Epidermal melanocyte (primary cell): ENCODE measurements at regions not wholly inside any gene's neighbourhood (a gene's known extent, or its start where the extent isn't known, plus 50 kb on each side); places are given as distances from the start of the nearest gene placed in this dataset.
"Not testable (repeated sequence)": the region's sequence is repeated elsewhere in the genome, so short reads cannot be mapped to it uniquely, and the experiment has no call there.

Experiments used
- DNase-seq: peaks from one replicate; pipeline ENCODE4 v3.0.0; 2011; ENCODE audit warnings: low spot score; ENCODE audit not compliant: insufficient read length

- no peak for DNase-seq
Measured at GRCh38 chr10:55929291-55929690, 431.8 kb downstream of the ZWINT start.

- DNase-seq: not testable (repeated sequence)
Measured at GRCh38 chr10:55899472-55900147, 461.4 kb downstream of the ZWINT start.

- DNase-seq: no peak
Measured at GRCh38 chr10:55897490-55897921, 463.6 kb downstream of the ZWINT start.

GRCh38 chr10:55892276-55892675 lies 468.8 kb downstream of the ZWINT start:
- no peak for DNase-seq

GRCh38 chr10:55881588-55881987 lies 479.5 kb downstream of the ZWINT start:
- DNase-seq: no peak

- DNase-seq: no peak
Measured at GRCh38 chr10:55873485-55873884, 487.6 kb downstream of the ZWINT start.

- DNase-seq: no peak
Measured at GRCh38 chr10:55870186-55870585, 490.9 kb downstream of the ZWINT start.

- no peak for DNase-seq
Measured at GRCh38 chr10:55867848-55868247, 493.2 kb downstream of the ZWINT start.

- DNase-seq: no peak
Measured at GRCh38 chr10:55858730-55859129, 502.3 kb downstream of the ZWINT start.

GRCh38 chr10:55852900-55853299 lies 508.2 kb downstream of the ZWINT start:
- DNase-seq: no peak

GRCh38 chr10:55837273-55837672 lies 523.8 kb downstream of the ZWINT start:
- DNase-seq: no peak

GRCh38 chr10:55822096-55822495 lies 539.0 kb downstream of the ZWINT start:
- no peak for DNase-seq

- DNase-seq: no peak
Measured at GRCh38 chr10:55820478-55820877, 540.6 kb downstream of the ZWINT start.

- DNase-seq: no peak
Measured at GRCh38 chr10:55820071-55820470, 541.0 kb downstream of the ZWINT start.

- no peak for DNase-seq
Measured at GRCh38 chr10:55813451-55814170, 547.4 kb downstream of the ZWINT start.

- DNase-seq: no peak
Measured at GRCh38 chr10:55803055-55803454, 558.0 kb downstream of the ZWINT start.

- DNase-seq: no peak
Measured at GRCh38 chr10:55801353-55801661, 559.8 kb downstream of the ZWINT start.

GRCh38 chr10:55800602-55801352 lies 560.3 kb downstream of the ZWINT start:
- no peak for DNase-seq

GRCh38 chr10:55793024-55793423 lies 568.0 kb downstream of the ZWINT start:
- no peak for DNase-seq

GRCh38 chr10:55790276-55790675 lies 570.8 kb downstream of the ZWINT start:
- not testable (repeated sequence) for DNase-seq

- DNase-seq: no peak
Measured at GRCh38 chr10:55786461-55787050, 574.5 kb downstream of the ZWINT start.

GRCh38 chr10:55782181-55782580 lies 578.9 kb downstream of the ZWINT start:
- DNase-seq: no peak
